NCI-H128 (cell line): ENCODE measurements at regions not wholly inside any gene's neighbourhood (a gene's known extent, or its start where the extent isn't known, plus 50 kb on each side); places are given as distances from the start of the nearest gene placed in this dataset.

Experiments used
- DNase-seq: peaks from one replicate; lab custom pipeline; 2025; ENCODE audit not compliant: unreplicated experiment; lab: John Stamatoyannopoulos, UW

GRCh38 chr3:127405791-127406190 lies 117.9 kb upstream of the PRR20G start:
- DNase-seq: no peak

GRCh38 chr3:127405010-127405598 lies 117.3 kb upstream of the PRR20G start:
- no peak for DNase-seq

GRCh38 chr3:127404221-127405009 lies 116.6 kb upstream of the PRR20G start:
- DNase-seq: no peak

GRCh38 chr3:127403795-127404194 lies 115.9 kb upstream of the PRR20G start:
- DNase-seq: no peak

GRCh38 chr3:127399154-127399553 lies 111.3 kb upstream of the PRR20G start:
- no peak for DNase-seq

GRCh38 chr3:127396473-127396872 lies 108.6 kb upstream of the PRR20G start:
- DNase-seq: no peak

- no peak for DNase-seq
Measured at GRCh38 chr3:127395663-127396355, 108.0 kb upstream of the PRR20G start.

- no peak for DNase-seq
Measured at GRCh38 chr3:127394984-127395662, 107.3 kb upstream of the PRR20G start.

GRCh38 chr3:127394031-127394430 lies 106.2 kb upstream of the PRR20G start:
- no peak for DNase-seq

- DNase-seq: no peak
Measured at GRCh38 chr3:127393131-127393820, 105.4 kb upstream of the PRR20G start.

GRCh38 chr3:127392156-127392490 lies 104.3 kb upstream of the PRR20G start:
- no peak for DNase-seq

- no peak for DNase-seq
Measured at GRCh38 chr3:127391436-127392155, 103.8 kb upstream of the PRR20G start.

- no peak for DNase-seq
Measured at GRCh38 chr3:127390365-127391025, 102.6 kb upstream of the PRR20G start.

- DNase-seq: no peak
Measured at GRCh38 chr3:127389913-127390312, 102.1 kb upstream of the PRR20G start.

GRCh38 chr3:127389420-127389819 lies 101.6 kb upstream of the PRR20G start:
- DNase-seq: no peak

- no peak for DNase-seq
Measured at GRCh38 chr3:127388427-127388826, 100.6 kb upstream of the PRR20G start.

GRCh38 chr3:127387556-127388153 lies 99.8 kb upstream of the PRR20G start:
- no peak for DNase-seq

GRCh38 chr3:127387119-127387518 lies 99.3 kb upstream of the PRR20G start:
- no peak for DNase-seq

GRCh38 chr3:127386490-127386889 lies 98.6 kb upstream of the PRR20G start:
- DNase-seq: no peak

GRCh38 chr3:127385540-127385870 lies 97.7 kb upstream of the PRR20G start:
- DNase-seq: no peak
